Medulla oblongata (tissue), 1 donor: ENCODE measurements at regions not wholly inside any gene's neighbourhood (a gene's known extent, or its start where the extent isn't known, plus 50 kb on each side); places are given as distances from the start of the nearest gene placed in this dataset.
A peak's percentile ranks its signal among the peaks of the same experiment; 100 is the strongest.
"Not testable (repeated sequence)": the region's sequence is repeated elsewhere in the genome, so short reads cannot be mapped to it uniquely, and the experiment has no call there.

Source experiments
- DNase-seq: peaks from one replicate; pipeline ENCODE4 v3.0.0-alpha.2; 2015; ENCODE audit errors: extremely low spot score

GRCh38 chr11:112538534-112539280 lies 278.0 kb upstream of the PLET1 start:
- DNase-seq, result no peak

GRCh38 chr11:112539281-112539555 lies 278.6 kb upstream of the PLET1 start:
- not testable (repeated sequence) for DNase-seq

GRCh38 chr11:112539741-112540140 lies 279.1 kb upstream of the PLET1 start:
- DNase-seq, result no peak

GRCh38 chr11:112540261-112540660 lies 279.6 kb upstream of the PLET1 start:
- DNase-seq, result no peak

- no peak for DNase-seq
These were observed 280.7 kb upstream of the PLET1 start for GRCh38 chr11:112541140-112542046.

- no peak for DNase-seq
These were observed 281.8 kb upstream of the PLET1 start for GRCh38 chr11:112542479-112542878.

GRCh38 chr11:112543390-112543789 lies 282.7 kb upstream of the PLET1 start:
- DNase-seq, result no peak

- no peak for DNase-seq
These were observed 288.0 kb upstream of the PLET1 start for GRCh38 chr11:112548641-112549040.

- DNase-seq, result no peak
These were observed 292.6 kb upstream of the PLET1 start for GRCh38 chr11:112553205-112553731.

GRCh38 chr11:112554586-112554985 lies 293.9 kb upstream of the PLET1 start:
- DNase-seq, result no peak

GRCh38 chr11:112555491-112556364 lies 295.1 kb upstream of the PLET1 start:
- peak; percentile 68 for DNase-seq

- DNase-seq, result no peak
These were observed 298.0 kb upstream of the PLET1 start for GRCh38 chr11:112558691-112559090.

- DNase-seq, result no peak
These were observed 303.1 kb upstream of the PLET1 start for GRCh38 chr11:112563808-112564207.

GRCh38 chr11:112564228-112564955 lies 303.7 kb upstream of the PLET1 start:
- DNase-seq, result peak; percentile 69

GRCh38 chr11:112565551-112565950 lies 304.9 kb upstream of the PLET1 start:
- DNase-seq, result no peak

- DNase-seq, result no peak
These were observed 305.5 kb upstream of the PLET1 start for GRCh38 chr11:112566124-112566523.

GRCh38 chr11:112570333-112570732 lies 309.7 kb upstream of the PLET1 start:
- no peak for DNase-seq

- DNase-seq, result no peak
These were observed 318.6 kb upstream of the PLET1 start for GRCh38 chr11:112579282-112579681.

GRCh38 chr11:112580864-112581263 lies 320.2 kb upstream of the PLET1 start:
- DNase-seq, result no peak

GRCh38 chr11:112581747-112582146 lies 321.1 kb upstream of the PLET1 start:
- DNase-seq, result no peak

GRCh38 chr11:112582366-112582765 lies 321.7 kb upstream of the PLET1 start:
- peak; percentile 49 for DNase-seq
